SU-DHL-6 (cell line): ENCODE measurements at regions not wholly inside any gene's neighbourhood (a gene's known extent, or its start where the extent isn't known, plus 50 kb on each side); places are given as distances from the start of the nearest gene placed in this dataset.

Experiments used
- CTCF ChIP-seq: fragments of 200-600 bp; sonication (generic); IDR thresholded peaks from one replicate; pipeline ENCODE4 v1.5.1; 2017; ENCODE audit warnings: antibody characterized with exemption, mild to moderate bottlenecking, low read length, moderate library complexity; ENCODE audit not compliant: insufficient read depth, poor library complexity, severe bottlenecking
- EZH2phosphoT487 ChIP-seq: fragments of 200-600 bp; sonication (generic), shearing (Covaris generic); conservative IDR thresholded peaks from 2 replicates; pipeline ENCODE4 v1.6.1; 2018; ENCODE audit warnings: mild to moderate bottlenecking, antibody characterized with exemption, low read length, moderate library complexity, mixed read lengths

GRCh38 chr2:176854878-176855277 is 357.7 kb upstream of the HNRNPA3 start:
- TF ChIP-seq CTCF (no peak), EZH2phosphoT487 (no peak)
